GM18520 (cell line): ENCODE measurements at regions not wholly inside any gene's neighbourhood (a gene's known extent, or its start where the extent isn't known, plus 50 kb on each side); places are given as distances from the start of the nearest gene placed in this dataset.
"Not testable (repeated sequence)": the region's sequence is repeated elsewhere in the genome, so short reads cannot be mapped to it uniquely, and the experiment has no call there.

Source experiments
- ATAC-seq: cut with Tn5 transposase; IDR thresholded peaks from one replicate; pipeline ENCODE4 v1.9.1; 2021; ENCODE audit not compliant: unreplicated experiment

DNA sequence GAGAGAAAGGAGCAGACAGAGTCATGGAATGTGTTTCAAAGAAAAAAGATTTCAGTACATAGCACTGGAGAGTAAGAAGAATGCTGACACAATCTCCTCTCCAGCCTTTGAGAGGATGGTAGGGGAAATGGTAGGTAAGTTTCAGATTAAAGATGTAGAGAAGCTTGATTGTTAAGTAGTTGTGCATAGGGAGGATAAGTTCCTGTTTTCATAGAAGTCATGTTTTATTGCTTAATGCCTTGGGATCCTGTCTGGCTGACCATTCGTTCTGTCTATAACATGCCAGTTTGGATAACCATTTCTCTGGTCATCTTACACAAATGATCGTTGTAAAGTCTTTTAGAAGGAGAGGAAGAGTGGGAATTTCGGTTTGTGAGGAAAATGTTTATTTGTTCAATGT is 95.7 kb upstream of the IGSF10 start:
- ATAC-seq = no peak

DNA sequence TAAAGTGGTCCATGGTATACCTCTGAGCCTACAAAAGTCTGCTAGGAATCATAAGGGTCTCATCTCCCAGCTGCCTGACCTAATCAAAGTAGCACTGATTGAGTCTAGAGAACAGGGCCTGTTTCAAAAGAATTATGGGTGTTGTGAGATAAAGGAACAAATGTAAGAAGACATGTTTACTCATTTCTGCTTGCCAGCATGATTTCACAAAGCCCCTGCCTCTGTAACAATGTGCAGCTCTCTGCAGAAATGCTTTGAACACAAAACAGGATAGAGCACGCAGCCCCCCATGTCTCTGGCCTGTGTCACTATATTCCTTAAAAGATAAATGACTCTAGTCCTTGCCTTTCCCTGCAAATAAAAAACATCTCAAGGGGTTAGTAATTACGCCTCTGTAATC is 94.7 kb upstream of the IGSF10 start:
- ATAC-seq = no peak

DNA sequence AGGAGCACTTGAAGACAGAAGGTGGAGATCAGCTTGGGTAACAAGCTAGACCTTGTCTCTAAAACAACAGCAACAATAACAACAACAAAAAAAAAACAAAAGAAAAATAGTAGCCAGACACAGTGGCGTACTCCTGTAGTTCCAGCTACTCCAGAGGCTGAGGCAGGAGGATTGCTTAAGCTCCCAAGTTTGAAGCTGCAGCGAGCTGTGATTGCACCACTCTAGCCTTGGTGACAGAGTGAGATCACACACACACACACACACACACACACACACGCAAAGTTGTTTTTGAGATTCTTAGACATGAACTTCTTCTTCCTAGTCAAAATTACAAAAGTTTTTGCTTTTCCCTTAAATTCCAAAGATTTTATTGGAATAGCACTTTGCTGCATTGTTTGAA is 93.0 kb upstream of the IGSF10 start:
- no peak for ATAC-seq

DNA sequence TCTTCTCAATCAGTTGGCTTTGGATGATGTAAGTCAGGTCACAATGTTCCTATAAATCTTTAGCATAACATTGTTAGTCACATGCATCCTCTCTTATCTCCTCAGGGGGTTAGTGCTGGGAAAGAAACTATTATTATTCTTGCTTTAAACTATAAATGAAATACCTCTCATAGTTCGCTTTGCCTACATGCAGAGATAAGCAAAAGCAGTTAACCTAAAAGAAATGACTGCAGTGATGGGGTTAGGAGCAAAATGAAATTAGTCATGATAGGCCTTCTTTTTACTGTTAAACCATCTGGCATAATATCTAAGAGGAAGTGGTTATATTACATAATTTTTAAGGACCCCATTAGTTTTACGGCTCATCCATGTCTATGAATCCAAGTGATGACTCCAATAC is 91.7 kb upstream of the IGSF10 start:
- no peak for ATAC-seq

DNA sequence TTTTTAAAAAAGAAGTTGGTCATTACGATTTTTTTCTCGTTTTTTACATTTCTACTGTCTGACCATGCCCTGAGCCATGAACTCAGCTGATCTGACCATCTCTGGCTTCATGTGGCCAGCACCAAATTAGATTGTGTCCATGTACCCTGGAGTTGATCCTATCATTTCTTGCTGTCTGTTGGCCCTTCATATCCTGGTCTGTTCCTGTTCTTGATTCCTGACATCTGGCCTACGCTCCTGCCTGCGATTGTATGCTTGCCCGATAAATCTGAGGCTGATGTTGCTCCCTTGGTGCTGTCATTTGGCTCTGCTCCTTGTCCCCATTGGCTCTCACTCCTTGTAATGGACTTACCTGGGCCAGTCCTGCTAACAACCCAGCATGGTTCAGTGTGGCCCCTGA is 89.8 kb upstream of the IGSF10 start:
- ATAC-seq = no peak

DNA sequence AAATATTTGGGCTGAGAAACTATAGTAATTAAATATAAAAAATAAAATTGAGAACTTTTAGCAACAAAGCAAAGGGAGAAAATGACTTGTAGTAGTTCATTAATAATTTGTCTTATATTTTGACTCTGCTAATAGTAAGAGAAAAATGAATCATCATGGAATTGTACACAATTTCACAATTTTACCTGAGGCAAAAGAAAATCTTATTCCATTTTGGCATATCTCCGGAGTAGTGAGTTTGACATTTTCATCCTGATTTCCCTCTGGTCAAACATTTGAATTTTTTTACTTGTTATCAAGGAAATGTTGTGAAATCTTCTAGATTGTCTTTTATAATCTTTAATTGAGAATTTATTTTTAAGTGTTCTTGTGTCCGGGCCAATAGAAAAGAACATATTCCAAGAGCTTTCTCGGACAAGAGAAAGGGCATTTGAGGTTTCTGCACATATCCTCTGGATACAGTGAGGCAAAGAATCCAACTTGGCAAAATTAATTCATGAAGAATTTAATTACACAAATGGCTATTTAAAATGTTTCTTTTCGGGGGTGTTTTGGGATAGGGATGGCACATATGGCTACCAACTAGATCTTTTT is 89.3 kb upstream of the IGSF10 start:
- no peak for ATAC-seq

DNA sequence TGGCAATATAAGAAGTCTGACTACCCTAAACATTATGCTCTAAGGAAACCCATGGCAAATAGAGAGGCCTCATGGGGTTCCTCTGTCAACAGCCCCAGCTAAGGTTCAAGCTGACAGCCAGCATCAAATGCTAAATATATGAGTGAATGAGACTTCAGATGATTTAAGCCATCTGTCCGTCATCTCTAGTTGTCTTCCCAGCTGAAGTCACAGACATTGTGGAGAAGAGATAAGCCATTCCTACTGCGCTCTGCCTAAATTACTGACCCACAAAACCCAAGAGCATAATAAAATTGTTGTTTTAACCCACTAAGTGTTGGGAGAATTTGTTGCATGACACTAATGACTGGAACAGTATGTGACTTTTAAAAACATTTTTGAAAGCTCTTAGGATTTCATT is 87.3 kb upstream of the IGSF10 start:
- no peak for ATAC-seq

DNA sequence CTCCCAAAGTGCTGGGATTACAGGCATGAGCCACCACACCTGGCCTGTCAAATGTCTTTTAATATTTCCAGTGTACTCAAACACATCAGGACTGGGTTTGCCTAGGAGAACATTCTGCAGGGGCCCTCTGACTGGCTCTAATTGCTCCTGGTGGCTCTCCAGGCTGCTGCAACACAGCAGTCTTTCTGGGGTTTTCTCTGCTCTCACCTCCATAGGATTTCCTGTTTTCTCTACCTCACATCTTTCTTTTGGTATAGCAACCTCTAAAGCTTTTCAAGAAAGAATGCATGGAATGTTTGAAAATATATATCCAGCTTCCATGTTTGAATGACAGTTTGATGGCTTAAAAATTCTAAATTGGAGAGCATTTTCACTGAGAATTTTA is 83.3 kb upstream of the IGSF10 start:
- ATAC-seq = no peak

DNA sequence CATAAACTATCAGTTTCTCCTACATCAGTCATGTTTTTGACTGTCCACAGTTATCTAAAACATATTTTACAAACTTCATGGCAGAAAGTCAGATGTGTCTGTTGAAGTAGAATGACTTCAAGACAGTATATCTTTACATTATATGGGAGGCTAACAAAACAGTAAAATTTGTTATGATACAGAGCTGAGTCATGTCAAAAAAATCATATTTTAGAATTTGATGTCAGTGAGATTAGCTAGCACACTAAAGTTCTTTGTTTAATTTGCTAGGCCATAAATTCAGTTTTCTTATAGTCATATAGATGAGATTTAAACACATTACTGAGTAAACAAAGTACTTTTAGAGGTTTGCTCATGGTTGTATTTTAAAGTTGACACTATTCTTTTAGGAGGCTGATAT is 80.3 kb upstream of the IGSF10 start:
- no peak for ATAC-seq

DNA sequence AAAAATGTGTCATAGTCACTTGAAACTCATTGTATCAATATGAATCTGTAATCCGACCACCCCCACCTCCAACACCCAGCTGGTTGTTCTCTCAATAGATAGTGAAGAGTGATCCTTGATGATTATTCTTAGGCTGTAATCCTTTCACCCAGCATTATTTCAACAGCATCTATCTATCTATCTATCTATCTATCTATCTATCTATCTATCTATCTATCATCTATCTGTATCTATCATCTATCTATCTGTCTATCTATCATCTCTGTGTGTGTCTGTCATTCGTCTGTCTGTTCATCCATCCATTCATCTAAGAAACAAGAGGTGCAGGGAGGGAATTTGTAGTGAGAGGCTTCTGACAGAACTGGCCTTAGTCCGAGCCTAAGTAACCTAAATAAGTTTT is 78.7 kb upstream of the IGSF10 start:
- no peak for ATAC-seq

DNA sequence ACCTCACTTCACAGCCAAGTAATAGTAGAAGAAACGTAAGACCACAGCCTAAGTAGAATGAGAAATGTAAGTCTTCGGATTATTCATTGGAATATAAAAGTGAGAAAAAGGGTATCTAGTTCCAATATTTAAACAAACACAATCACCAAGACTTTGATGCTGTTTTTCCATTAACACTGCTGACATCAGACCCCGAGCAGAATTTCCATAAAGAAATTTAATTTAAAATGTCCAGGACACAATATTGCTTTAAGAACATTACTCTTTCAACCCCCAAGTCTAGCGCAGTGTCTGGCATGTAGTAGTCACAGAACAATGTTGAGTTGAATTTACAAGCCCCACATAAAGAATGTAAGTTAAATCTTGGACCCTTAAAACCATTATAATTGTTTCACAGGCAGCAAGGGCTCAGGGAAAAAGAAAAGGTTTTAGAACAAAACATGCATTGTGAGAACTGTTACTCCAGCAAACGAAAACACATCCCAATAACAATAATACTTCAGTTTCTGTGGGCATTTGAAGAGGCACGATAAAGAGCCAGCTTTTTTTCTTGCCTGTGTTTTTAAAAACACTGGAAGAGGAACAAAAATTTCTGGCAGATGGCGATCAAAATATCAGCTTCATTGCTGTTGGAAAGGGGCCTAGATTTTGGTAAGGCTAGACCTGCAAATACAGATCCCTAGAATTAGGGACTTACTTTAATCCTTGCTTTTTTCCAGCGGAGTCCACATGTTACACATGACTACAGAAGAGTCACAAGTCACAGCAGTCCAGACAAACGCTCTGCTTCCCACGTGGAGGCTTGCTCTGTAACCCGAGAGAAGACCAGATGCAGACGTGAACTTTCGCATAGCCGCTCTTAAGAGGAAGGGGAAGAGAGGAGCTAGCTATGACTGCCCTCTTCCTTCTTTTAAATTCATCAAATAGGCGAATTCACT is 77.9 kb upstream of the IGSF10 start:
- no peak for ATAC-seq

DNA sequence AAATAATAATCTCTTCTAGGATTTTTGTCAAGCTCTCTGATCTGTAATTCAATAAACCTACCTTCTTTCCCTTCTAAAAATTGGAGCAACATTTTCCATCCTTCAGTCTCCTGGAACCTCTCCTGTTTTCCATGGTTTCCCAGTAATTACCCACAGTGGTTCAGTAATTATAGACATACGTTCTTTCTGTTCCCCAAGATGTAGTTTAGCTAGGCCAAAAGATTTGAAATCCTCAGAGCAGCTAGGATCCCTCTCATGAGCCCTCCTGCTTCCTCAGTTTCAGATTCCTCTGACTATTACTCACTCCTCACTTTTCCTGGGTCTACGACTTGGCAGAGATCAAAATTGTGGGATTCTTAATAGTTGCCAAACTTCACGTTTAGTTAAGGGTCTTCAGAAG is 76.9 kb upstream of the IGSF10 start:
- ATAC-seq = no peak

DNA sequence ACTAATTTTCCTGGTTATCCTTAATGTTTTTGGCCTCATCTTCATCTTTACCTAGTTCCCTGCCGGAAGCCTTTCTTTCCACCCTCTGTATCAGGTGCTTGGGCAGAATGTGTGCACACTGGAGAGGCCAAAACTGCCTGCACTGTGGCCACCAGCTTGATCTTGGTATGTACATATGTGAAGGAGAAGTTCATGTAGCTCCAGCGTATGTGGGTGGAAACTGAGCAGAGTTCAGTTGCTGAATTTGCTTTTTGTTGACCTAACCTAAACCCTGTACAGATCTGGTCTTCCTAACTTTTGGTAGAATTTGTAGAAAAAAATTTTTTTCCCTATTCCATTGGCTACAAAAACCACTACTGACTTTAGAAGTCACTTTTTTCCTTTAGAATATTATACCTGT is 65.9 kb upstream of the IGSF10 start:
- no peak for ATAC-seq

DNA sequence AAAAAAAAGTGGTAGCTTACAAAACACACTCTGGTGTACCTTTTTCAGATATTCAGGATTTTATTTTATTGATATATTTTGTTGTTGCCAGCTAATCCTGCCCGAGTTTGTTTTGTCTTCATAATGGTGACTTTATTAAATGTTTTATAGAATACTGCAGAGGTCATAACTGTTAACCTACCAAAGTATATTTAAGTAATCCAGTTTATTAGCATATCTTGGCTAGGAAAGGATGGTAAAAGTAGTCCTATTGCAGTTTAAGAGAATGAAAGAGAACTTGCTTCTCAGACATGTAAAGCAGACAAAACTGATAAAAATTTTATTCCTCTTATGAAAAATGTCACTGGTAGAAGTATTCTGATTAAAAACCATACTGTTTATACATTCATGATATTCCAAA is 59.2 kb upstream of the IGSF10 start:
- no peak for ATAC-seq

DNA sequence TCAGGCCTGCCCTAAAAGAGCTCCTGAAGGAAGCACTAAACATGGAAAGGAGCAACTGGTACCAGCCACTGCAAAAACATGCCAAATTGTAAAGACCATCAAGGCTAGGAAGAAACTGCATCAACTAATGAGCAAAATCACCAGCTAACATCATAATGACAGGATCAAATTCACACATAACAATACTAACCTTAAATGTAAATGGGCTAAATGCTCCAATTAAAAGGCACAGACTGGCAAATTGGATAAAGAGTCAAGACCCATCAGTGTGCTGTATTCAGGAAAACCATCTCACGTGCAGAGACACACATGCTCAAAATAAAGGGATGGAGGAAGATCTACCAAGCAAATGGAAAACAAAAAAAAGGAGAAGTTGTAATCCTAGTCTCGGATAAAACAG is 50.6 kb upstream of the IGSF10 start:
- ATAC-seq = not testable (repeated sequence)
